CD4-positive, alpha-beta T cell treated with Interferon alpha-2 for 1 hour (primary cell): ENCODE measurements at regions not wholly inside any gene's neighbourhood (a gene's known extent, or its start where the extent isn't known, plus 50 kb on each side); places are given as distances from the start of the nearest gene placed in this dataset.

ENCODE experiments used
- DNase-seq, 2 donors: peaks; one replicate each; pipeline ENCODE4 v3.0.0-alpha.2; 2020 to 2022

DNA sequence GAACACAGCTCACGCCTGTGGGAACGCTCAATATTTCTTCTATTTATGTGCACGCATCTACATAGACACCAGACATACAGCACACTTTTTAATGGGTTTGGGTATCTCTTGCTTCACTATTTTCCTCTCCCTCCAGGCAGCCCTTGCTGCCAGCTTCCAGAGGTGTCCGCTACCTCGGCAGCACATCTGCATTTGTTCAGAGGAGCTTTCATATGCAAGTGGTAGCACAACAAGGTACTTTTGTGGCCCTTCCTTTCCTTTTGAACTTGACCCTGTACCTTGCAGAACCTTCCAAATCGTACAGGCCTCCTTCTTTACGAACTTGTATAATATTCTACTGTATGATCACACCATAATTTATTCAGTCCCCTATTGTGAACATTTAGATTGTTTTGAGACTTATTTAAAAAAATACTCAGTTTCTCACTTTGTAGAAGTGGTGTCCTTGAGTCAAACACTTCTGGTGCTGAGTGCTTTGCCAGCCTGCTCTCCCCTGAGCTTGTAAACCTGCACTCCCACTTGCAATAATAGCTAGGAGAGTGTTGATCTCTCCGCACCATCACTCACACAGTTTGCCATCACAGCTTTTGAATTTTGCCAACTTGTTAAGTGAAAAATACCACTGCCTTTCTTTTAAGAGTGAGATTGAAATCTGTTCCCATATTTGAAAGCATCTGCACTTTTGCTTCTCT is 106.0 kb upstream of the ZNF32 start:
- DNase-seq, result no peak

DNA sequence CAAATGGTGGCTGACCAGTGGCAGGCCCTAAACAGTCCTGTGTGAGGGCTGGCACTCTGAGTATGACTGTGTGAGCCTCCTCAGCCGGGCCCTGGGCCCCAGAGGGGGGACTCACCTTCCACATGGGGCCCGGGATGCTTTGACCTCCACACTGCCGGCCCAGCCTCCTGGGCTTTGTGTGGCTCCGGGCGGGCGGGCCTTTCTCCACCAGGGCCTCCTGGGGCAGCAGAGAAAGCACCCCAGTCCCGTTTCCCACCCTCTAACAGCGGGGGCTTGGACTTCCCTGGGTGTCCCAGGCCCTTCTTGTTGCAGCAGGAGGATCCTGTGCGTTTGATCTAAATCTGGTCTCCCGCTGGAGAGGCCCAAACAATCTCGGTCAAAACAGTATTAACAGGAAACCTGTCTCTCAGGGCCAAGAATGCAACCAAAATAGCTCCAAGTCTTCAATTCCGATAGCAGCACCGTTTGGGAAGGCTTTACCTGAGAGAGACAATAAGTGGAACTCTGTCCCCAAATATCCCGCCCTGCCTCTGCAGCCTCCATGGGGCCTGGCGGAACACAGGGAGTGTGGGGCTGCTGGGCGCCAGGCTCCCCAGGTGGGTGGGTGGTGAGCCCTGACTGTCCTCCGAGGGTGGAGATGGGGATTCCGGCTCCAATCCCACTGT is 104.8 kb upstream of the ZNF32 start:
- no peak for DNase-seq

DNA sequence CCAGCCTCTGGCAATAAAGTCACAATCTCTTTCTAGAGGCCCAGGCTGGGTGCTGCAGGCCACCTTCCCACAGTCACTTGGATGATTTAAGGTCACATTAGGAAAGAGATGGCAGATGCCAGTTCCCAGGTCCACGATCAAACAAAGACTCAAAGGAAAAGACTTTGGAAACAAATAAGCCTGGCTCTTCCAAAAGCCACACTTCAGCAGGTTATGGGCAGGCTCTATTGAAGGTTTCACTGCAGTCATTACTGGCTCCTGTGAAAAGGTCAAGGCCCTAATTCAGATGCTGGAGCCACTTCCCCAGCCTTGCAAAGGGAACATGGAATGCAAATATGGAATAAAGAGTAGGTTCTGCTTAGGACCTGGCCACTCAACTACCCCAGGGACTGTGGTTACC is 104.0 kb upstream of the ZNF32 start:
- DNase-seq, result no peak

DNA sequence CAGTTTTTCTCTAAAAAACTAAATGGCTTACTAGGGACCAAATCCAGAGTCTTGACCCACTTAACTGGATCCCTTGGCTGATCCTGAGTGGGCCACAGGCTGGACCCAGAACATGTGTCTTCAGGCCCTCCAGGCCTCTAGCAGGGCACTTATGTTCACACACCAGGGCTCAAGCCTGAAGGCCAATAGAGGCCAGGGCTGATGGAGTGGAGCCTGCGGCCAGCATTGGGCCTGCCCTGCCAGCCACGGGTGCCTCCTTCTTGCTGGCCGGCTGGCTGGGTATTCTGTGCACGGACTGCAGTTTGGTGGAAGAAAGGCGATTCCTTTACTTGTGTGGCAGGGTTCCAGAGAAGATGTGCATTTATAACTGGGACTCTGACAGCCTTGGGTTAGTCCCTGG is 103.0 kb upstream of the ZNF32 start:
- DNase-seq, result no peak

DNA sequence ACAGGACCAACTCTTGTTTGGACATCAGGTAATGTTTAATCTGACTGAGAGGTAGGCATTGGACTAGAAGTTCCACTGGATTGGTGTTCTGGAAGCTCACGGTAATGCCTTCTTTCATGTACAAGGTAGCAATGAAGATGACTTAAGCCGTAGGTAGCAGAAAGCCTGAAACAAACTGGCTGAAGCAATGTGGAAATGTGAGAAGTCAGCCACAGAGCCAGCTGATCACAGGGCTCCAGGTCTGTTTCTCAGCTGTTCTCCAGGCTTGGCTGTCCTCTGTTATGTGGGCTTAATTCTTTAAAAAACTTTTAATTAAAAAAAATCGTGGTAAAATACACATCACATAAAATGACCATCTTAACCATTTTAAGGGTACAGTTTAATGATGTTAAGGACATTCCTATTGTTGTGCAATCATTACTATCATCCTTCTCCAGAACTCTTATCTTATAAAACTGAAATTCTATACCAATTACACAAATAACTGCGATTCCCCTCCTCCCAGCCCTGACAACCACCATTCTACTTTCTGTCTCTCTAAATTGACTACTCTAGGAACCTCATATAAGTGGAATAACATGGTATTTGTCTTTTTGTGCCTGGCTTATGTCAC is 101.4 kb upstream of the ZNF32 start:
- no peak for DNase-seq

GRCh38 chr10:43749145-43749576 is 100.5 kb upstream of the ZNF32 start:
- no peak for DNase-seq

DNA sequence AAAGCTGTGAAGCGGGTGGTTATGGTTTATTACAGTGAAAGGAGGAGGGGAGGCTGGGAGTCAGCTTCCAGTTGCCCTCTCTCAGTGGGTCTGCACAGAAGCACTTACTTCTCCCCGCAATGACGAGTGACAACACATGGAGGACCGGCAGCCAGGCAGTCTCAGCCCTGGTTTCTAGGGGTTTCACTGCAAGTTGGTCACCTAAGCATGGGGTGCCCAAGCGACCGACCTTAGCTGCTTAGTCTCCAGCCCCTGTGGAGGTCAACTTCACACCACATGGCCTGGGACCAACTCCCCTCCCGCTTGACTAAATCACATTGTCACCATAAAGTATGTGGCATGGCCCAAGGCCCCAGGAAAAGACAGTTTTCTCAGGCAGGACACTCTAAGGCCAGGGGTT is 99.9 kb upstream of the ZNF32 start:
- DNase-seq, result no peak

GRCh38 chr10:43746906-43747305 is 98.2 kb upstream of the ZNF32 start:
- DNase-seq, result no peak

GRCh38 chr10:43739161-43739560 is 90.5 kb upstream of the ZNF32 start:
- DNase-seq, result no peak

DNA sequence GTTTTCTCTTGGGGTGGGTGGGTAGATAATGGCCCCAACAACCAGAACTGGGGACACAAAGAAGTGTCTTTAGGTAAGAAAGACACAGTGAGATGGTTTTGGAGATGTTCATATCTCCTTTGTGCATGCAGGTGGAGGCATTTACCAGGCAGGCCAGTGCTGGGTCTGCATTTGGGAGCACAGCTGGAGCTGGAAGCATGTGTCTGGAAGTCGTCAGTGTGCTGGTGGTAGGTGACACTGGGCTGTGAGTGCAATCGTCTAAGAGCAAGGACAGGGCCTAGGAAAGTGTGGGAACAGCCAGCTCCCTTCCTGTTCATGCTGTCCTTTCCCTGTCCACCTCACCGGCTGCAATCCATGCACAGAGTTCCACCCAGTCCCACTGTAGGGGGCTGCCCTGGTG is 88.3 kb upstream of the ZNF32 start:
- DNase-seq, result no peak

GRCh38 chr10:43735907-43736306 is 87.2 kb upstream of the ZNF32 start:
- DNase-seq, result no peak

DNA sequence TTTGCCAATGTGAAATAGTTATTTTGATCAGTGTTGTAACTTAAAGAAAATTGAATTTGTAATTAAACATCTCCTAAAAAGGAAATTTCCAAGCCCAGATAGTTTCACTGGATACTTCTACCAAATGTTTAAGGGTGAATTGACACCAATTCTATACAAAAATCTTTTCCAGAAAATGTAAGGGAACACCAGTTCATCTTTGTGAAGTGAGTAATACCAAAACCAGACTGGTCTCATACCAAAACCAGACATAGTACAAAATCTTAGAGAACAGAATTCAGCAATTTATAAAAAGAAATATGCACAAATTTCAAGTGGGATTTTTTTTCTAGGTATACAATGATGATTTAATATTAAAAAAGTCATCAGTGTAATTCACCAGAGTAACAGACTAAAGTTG is 86.0 kb upstream of the ZNF32 start:
- DNase-seq, result no peak

DNA sequence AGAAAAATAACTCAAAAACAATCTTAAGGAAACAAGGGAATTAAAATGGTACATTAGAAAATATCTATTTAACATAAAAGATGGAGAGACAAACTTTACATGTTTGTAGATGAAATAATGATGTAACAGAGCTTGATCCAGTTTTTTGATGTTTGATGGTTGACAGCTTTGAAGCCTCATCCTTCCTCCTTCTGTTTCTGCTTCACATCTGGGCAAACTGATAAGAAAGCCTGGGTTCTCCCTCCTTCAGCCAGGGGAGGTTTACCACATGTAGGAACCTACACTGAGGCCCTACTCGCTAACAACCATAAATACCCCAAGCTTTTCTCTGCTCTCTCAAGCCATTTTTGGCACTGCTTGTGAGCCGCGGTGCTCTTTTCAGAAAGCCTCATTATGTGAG is 82.8 kb upstream of the ZNF32 start:
- no peak for DNase-seq

GRCh38 chr10:43728425-43728824 is 79.7 kb upstream of the ZNF32 start:
- no peak for DNase-seq

- no peak for DNase-seq
These were observed 79.3 kb upstream of the ZNF32 start for GRCh38 chr10:43727935-43728334.

DNA sequence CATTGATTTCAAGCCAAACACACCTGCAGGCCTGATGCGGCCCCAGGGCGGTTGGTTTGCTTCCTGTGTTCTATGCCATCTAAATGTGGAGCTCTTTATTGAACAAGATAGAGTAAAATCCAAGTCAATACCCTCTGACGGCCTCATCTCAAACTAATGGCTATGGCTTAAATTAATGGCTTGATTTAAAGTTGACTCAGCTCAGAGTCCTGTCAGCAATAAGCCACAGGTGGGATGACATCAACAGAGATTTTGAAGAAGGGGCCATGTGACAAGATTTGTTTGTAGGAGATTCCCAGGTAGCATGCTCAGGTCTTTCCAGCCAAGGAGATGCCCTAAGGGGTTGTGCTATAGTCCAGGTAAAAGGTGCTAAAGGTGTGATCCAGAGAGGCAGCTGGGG is 66.7 kb upstream of the ZNF32 start:
- no peak for DNase-seq

DNA sequence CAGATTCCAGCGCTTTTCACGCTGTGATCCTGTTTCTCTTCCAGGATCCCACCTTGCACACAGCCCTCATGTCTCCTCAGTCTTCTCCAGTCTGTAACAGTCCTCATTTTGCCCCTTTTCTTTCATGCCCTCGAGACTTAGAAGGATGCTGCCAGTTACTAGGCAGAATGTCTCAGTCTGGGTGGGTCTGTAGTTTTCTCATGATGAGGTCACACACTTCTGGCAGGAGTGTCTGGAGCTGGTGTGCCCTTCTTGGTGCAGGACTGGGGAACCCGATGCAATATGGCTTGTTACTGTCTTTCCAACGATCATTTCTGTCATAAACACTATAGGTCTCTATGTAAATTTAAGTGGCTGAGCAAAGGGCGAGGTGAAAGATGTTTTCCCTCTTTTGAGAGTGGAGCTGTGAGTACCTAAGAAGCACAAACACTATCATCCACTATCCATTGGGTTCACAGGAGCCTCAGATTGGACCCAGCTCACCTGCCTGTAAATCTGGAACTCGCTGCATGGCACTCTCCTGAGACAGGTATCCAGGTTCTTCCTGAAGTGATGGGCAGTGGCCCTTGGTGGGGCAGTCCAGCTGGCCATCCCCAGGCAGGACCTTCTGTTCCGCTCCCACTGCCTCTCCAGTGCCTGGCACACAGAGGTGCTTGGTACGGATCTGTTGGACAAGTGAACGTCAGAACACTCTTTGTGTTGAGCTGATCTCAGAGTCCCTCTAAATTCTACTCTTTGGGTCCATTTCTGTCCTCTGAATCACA is 64.3 kb upstream of the ZNF32 start:
- no peak for DNase-seq

GRCh38 chr10:43710772-43711471 is 62.2 kb upstream of the ZNF32 start:
- no peak for DNase-seq

DNA sequence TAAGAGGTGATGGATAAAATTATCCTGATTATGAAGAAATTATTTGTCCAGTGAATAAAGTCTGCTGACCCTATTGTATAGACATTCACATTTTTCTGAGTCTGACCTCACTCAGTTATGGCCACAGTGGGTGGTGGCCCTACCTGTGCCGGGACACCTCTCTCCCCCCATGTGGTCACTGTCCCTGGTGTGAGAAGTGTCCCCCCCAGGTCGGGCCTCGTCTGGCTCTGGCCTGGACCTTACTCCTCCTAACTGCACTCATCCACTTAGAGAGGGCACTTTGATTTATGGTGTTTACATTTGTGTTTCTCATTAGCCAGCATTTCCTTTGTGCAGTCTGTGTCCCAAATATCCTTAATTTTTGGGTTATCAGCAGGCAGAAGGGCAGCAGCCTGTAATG is 59.6 kb upstream of the ZNF32 start:
- no peak for DNase-seq

- no peak for DNase-seq
These were observed 59.1 kb upstream of the ZNF32 start for GRCh38 chr10:43707770-43708169.

GRCh38 chr10:43706166-43706565 is 57.5 kb upstream of the ZNF32 start:
- no peak for DNase-seq

- DNase-seq, result no peak
These were observed 54.6 kb upstream of the ZNF32 start for GRCh38 chr10:43703286-43703685.

- no peak for DNase-seq
These were observed 54.2 kb upstream of the ZNF32 start for GRCh38 chr10:43702936-43703281.
